Loucy (cell line): ENCODE measurements at regions not wholly inside any gene's neighbourhood (a gene's known extent, or its start where the extent isn't known, plus 50 kb on each side); places are given as distances from the start of the nearest gene placed in this dataset.

Experiments
- EZH2phosphoT487 ChIP-seq: fragments of 200-600 bp; IDR thresholded peaks from 2 replicates; pipeline ENCODE4 v1.6.1; 2018; ENCODE audit warnings: antibody characterized with exemption, mild to moderate bottlenecking, moderate library complexity, borderline replicate concordance
- TF ChIP-seq, protein P1 (sequence below): fragments of 200-600 bp; sonication (generic); conservative IDR thresholded peaks from 2 replicates; pipeline ENCODE4 v1.5.1; 2014; ENCODE audit warnings: mild to moderate bottlenecking, antibody characterized with exemption, low read length

DNA sequence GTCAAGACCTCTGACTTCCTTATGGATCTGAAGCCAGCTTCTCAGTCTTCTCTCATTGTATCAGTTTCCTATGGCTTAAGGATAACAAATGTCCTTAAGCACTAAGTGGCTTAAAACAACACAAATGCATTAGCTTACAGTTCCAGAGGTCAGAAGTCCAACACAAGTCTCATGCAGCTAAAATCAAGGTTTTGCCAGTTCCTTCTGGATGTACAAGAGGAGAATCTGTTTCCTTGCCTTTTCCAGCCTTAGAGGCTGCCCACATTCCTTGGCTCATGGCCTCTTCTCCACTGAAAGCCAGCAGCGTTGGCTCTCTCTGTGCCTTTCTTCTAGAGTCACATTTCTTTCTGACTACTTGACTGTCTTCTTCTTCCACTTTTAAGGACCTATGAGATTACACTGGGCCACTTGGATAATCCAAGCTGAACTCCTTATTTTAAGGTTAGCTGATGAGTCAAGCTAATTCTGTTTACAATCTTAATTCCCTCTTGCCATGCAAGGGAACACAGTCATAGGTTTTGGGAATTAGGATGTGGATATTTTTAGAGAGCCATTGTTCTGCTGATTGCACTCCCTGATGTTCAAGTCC is 179.0 kb downstream of the BCAS1 start:
- TF ChIP-seq EZH2phosphoT487: no peak
- TF ChIP-seq, protein P1, sequence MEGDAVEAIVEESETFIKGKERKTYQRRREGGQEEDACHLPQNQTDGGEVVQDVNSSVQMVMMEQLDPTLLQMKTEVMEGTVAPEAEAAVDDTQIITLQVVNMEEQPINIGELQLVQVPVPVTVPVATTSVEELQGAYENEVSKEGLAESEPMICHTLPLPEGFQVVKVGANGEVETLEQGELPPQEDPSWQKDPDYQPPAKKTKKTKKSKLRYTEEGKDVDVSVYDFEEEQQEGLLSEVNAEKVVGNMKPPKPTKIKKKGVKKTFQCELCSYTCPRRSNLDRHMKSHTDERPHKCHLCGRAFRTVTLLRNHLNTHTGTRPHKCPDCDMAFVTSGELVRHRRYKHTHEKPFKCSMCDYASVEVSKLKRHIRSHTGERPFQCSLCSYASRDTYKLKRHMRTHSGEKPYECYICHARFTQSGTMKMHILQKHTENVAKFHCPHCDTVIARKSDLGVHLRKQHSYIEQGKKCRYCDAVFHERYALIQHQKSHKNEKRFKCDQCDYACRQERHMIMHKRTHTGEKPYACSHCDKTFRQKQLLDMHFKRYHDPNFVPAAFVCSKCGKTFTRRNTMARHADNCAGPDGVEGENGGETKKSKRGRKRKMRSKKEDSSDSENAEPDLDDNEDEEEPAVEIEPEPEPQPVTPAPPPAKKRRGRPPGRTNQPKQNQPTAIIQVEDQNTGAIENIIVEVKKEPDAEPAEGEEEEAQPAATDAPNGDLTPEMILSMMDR: no peak
